ENCODE measurements at regions not wholly inside any gene's neighbourhood (a gene's known extent, or its start where the extent isn't known, plus 50 kb on each side); places are given as distances from the start of the nearest gene placed in this dataset.

- Histone ChIP-seq H3K4me2 (ENCODE audit: low read length) (no peak overlapping the region), H3K4me1 (ENCODE audit: control insufficient read depth, insufficient read depth, low read length) (peaks cover 2% of the 10 kb centered on the region), H3K27me3 (ENCODE audit: control insufficient read depth, insufficient read depth, low read length) (peaks cover 11% of the 10 kb centered on the region), H3K4me3 (ENCODE audit: low read length) (no peak overlapping the region), H3K9me3 (replicated peaks; ENCODE audit: low read length) (no peaks in the 10 kb centered on the region), H3K36me3 (ENCODE audit: insufficient read depth, low read length) (no peaks in the 10 kb centered on the region), H3K9ac (ENCODE audit: low read depth, low read length) (no peak overlapping the region)
Measured at GRCh38 chr6:44500074-44500473, 112.6 kb downstream of the CDC5L start.

- H3K9ac ChIP-seq (ENCODE audit: low read depth, low read length), result no peak overlapping the region
- no peak overlapping the region for H3K4me3 ChIP-seq (ENCODE audit: low read length)
- H3K4me1 ChIP-seq (ENCODE audit: control insufficient read depth, insufficient read depth, low read length), result peaks cover 3% of the 10 kb centered on the region
- H3K36me3 ChIP-seq (ENCODE audit: insufficient read depth, low read length), result no peaks in the 10 kb centered on the region
- no peaks in the 10 kb centered on the region for H3K9me3 ChIP-seq (replicated peaks; ENCODE audit: low read length)
- no peak overlapping the region for H3K4me2 ChIP-seq (ENCODE audit: low read length)
- H3K27me3 ChIP-seq (ENCODE audit: control insufficient read depth, insufficient read depth, low read length), result peaks cover 9% of the 10 kb centered on the region
Measured at GRCh38 chr6:44503471-44503870, 116.0 kb downstream of the CDC5L start.

GRCh38 chr6:44504301-44504791 lies 116.8 kb downstream of the CDC5L start:
- no peaks in the 10 kb centered on the region for H3K36me3 ChIP-seq (ENCODE audit: insufficient read depth, low read length)
- H3K27me3 ChIP-seq (ENCODE audit: control insufficient read depth, insufficient read depth, low read length), result peaks cover 9% of the 10 kb centered on the region
- no peak overlapping the region for H3K4me2 ChIP-seq (ENCODE audit: low read length)
- H3K4me3 ChIP-seq (ENCODE audit: low read length), result no peak overlapping the region
- H3K9ac ChIP-seq (ENCODE audit: low read depth, low read length), result no peak overlapping the region
- H3K4me1 ChIP-seq (ENCODE audit: control insufficient read depth, insufficient read depth, low read length), result peaks cover 9% of the 10 kb centered on the region
- no peaks in the 10 kb centered on the region for H3K9me3 ChIP-seq (replicated peaks; ENCODE audit: low read length)

- H3K4me2 ChIP-seq (ENCODE audit: low read length), result no peak overlapping the region
- peaks cover 9% of the 10 kb centered on the region for H3K4me1 ChIP-seq (ENCODE audit: control insufficient read depth, insufficient read depth, low read length)
- H3K36me3 ChIP-seq (ENCODE audit: insufficient read depth, low read length), result no peaks in the 10 kb centered on the region
- H3K27me3 ChIP-seq (ENCODE audit: control insufficient read depth, insufficient read depth, low read length), result peaks cover 9% of the 10 kb centered on the region
- H3K9ac ChIP-seq (ENCODE audit: low read depth, low read length), result no peak overlapping the region
- H3K9me3 ChIP-seq (replicated peaks; ENCODE audit: low read length), result no peaks in the 10 kb centered on the region
- H3K4me3 ChIP-seq (ENCODE audit: low read length), result no peak overlapping the region
Measured at GRCh38 chr6:44505751-44506150, 118.2 kb downstream of the CDC5L start.

GRCh38 chr6:44507014-44507413 lies 119.5 kb downstream of the CDC5L start:
- Histone ChIP-seq H3K4me2 (ENCODE audit: low read length) (no peak overlapping the region), H3K9ac (ENCODE audit: low read depth, low read length) (no peak overlapping the region), H3K9me3 (replicated peaks; ENCODE audit: low read length) (no peaks in the 10 kb centered on the region), H3K36me3 (ENCODE audit: insufficient read depth, low read length) (no peaks in the 10 kb centered on the region), H3K4me1 (ENCODE audit: control insufficient read depth, insufficient read depth, low read length) (peaks cover 9% of the 10 kb centered on the region), H3K4me3 (ENCODE audit: low read length) (no peak overlapping the region), H3K27me3 (ENCODE audit: control insufficient read depth, insufficient read depth, low read length) (peaks cover 9% of the 10 kb centered on the region)

- H3K36me3 ChIP-seq (ENCODE audit: insufficient read depth, low read length), result no peaks in the 10 kb centered on the region
- no peak overlapping the region for H3K4me3 ChIP-seq (ENCODE audit: low read length)
- H3K9me3 ChIP-seq (replicated peaks; ENCODE audit: low read length), result no peaks in the 10 kb centered on the region
- peaks cover 9% of the 10 kb centered on the region for H3K4me1 ChIP-seq (ENCODE audit: control insufficient read depth, insufficient read depth, low read length)
- no peak overlapping the region for H3K4me2 ChIP-seq (ENCODE audit: low read length)
- H3K9ac ChIP-seq (ENCODE audit: low read depth, low read length), result no peak overlapping the region
- H3K27me3 ChIP-seq (ENCODE audit: control insufficient read depth, insufficient read depth, low read length), result peaks cover 4% of the 10 kb centered on the region
Measured at GRCh38 chr6:44508646-44509045, 121.1 kb downstream of the CDC5L start.

GRCh38 chr6:44511126-44511525 lies 123.6 kb downstream of the CDC5L start:
- H3K4me1 ChIP-seq (ENCODE audit: control insufficient read depth, insufficient read depth, low read length), result peaks cover 9% of the 10 kb centered on the region
- H3K9me3 ChIP-seq (replicated peaks; ENCODE audit: low read length), result no peaks in the 10 kb centered on the region
- no peaks in the 10 kb centered on the region for H3K36me3 ChIP-seq (ENCODE audit: insufficient read depth, low read length)

GRCh38 chr6:44512868-44513741 lies 125.6 kb downstream of the CDC5L start:
- Histone ChIP-seq H3K9ac (ENCODE audit: low read depth, low read length) (no peak overlapping the region), H3K4me3 (ENCODE audit: low read length) (no peak overlapping the region), H3K4me1 (ENCODE audit: control insufficient read depth, insufficient read depth, low read length) (peaks cover 9% of the 10 kb centered on the region), H3K9me3 (replicated peaks; ENCODE audit: low read length) (no peaks in the 10 kb centered on the region), H3K27me3 (ENCODE audit: control insufficient read depth, insufficient read depth, low read length) (no peaks in the 10 kb centered on the region), H3K36me3 (ENCODE audit: insufficient read depth, low read length) (no peaks in the 10 kb centered on the region), H3K4me2 (ENCODE audit: low read length) (no peak overlapping the region)

More at GRCh38 chr6:44511126-44511525, 123.6 kb downstream of the CDC5L start:
- H3K4me3 ChIP-seq (ENCODE audit: low read length), result no peak overlapping the region
- H3K27me3 ChIP-seq (ENCODE audit: control insufficient read depth, insufficient read depth, low read length), result no peaks in the 10 kb centered on the region
- H3K9ac ChIP-seq (ENCODE audit: low read depth, low read length), result no peak overlapping the region
- no peak overlapping the region for H3K4me2 ChIP-seq (ENCODE audit: low read length)

GRCh38 chr6:44514085-44514484 lies 126.6 kb downstream of the CDC5L start:
- Histone ChIP-seq H3K9ac (ENCODE audit: low read depth, low read length) (no peak overlapping the region), H3K4me1 (ENCODE audit: control insufficient read depth, insufficient read depth, low read length) (peaks cover under 1% of the 10 kb centered on the region), H3K9me3 (replicated peaks; ENCODE audit: low read length) (no peaks in the 10 kb centered on the region), H3K36me3 (ENCODE audit: insufficient read depth, low read length) (no peaks in the 10 kb centered on the region), H3K4me3 (ENCODE audit: low read length) (no peak overlapping the region), H3K27me3 (ENCODE audit: control insufficient read depth, insufficient read depth, low read length) (no peaks in the 10 kb centered on the region), H3K4me2 (ENCODE audit: low read length) (no peak overlapping the region)

- Histone ChIP-seq H3K4me2 (ENCODE audit: low read length) (no peak overlapping the region), H3K36me3 (ENCODE audit: insufficient read depth, low read length) (no peaks in the 10 kb centered on the region), H3K27me3 (ENCODE audit: control insufficient read depth, insufficient read depth, low read length) (no peaks in the 10 kb centered on the region), H3K9ac (ENCODE audit: low read depth, low read length) (no peak overlapping the region), H3K9me3 (replicated peaks; ENCODE audit: low read length) (no peaks in the 10 kb centered on the region), H3K4me3 (ENCODE audit: low read length) (no peak overlapping the region), H3K4me1 (ENCODE audit: control insufficient read depth, insufficient read depth, low read length) (no peaks in the 10 kb centered on the region)
Measured at GRCh38 chr6:44514576-44515193, 127.2 kb downstream of the CDC5L start.

- H3K9ac ChIP-seq (ENCODE audit: low read depth, low read length), result no peak overlapping the region
- no peak overlapping the region for H3K4me2 ChIP-seq (ENCODE audit: low read length)
- H3K36me3 ChIP-seq (ENCODE audit: insufficient read depth, low read length), result no peaks in the 10 kb centered on the region
- H3K4me3 ChIP-seq (ENCODE audit: low read length), result no peak overlapping the region
- H3K27me3 ChIP-seq (ENCODE audit: control insufficient read depth, insufficient read depth, low read length), result no peaks in the 10 kb centered on the region
- no peaks in the 10 kb centered on the region for H3K9me3 ChIP-seq (replicated peaks; ENCODE audit: low read length)
- H3K4me1 ChIP-seq (ENCODE audit: control insufficient read depth, insufficient read depth, low read length), result no peaks in the 10 kb centered on the region
Measured at GRCh38 chr6:44522871-44523270, 135.4 kb downstream of the CDC5L start.
